Trophoblast cell (in vitro differentiated cells and primary cell): ENCODE measurements at regions not wholly inside any gene's neighbourhood (a gene's known extent, or its start where the extent isn't known, plus 50 kb on each side); places are given as distances from the start of the nearest gene placed in this dataset.

Source experiments
- DNase-seq, 2 donors: peaks; one replicate each; pipeline ENCODE4 v3.0.0-alpha.2; 2016
- H2AFZ ChIP-seq: 2 replicates; pipeline ENCODE4 v1.6.1; 2013; ENCODE audit warnings: low read length, moderate library complexity, mild to moderate bottlenecking; ENCODE audit not compliant: insufficient read depth, poor library complexity
- H2AK5ac ChIP-seq: 2 replicates; pipeline ENCODE4 v1.6.1; 2013; ENCODE audit warnings: mild to moderate bottlenecking, low read length
- H2BK120ac ChIP-seq: 2 replicates; pipeline ENCODE4 v1.6.1; 2013; ENCODE audit warnings: low read length, mild to moderate bottlenecking, moderate library complexity; ENCODE audit not compliant: insufficient read depth, poor library complexity
- H2BK12ac ChIP-seq: 2 replicates; pipeline ENCODE4 v1.6.1; 2013; ENCODE audit warnings: mild to moderate bottlenecking, low read length, moderate library complexity
- H2BK5ac ChIP-seq: 2 replicates; pipeline ENCODE4 v1.6.1; 2013; ENCODE audit warnings: low read length, low read depth, moderate library complexity, mild to moderate bottlenecking; ENCODE audit not compliant: poor library complexity
- H3K14ac ChIP-seq: 2 replicates; pipeline ENCODE4 v1.6.1; 2013; ENCODE audit warnings: mild to moderate bottlenecking, low read length
- H3K18ac ChIP-seq: 2 replicates; pipeline ENCODE4 v1.6.1; 2013; ENCODE audit warnings: mild to moderate bottlenecking, low read length
- H3K23ac ChIP-seq: 2 replicates; pipeline ENCODE4 v1.6.1; 2013; ENCODE audit warnings: low read length
- H3K27ac ChIP-seq: 2 replicates; pipeline ENCODE4 v1.5.1; 2013; ENCODE audit warnings: low read depth, mild to moderate bottlenecking, inconsistent platforms, low read length, moderate library complexity
- H3K27me3 ChIP-seq: 2 replicates; pipeline ENCODE4 v1.6.1; 2013; ENCODE audit warnings: inconsistent platforms, mild to moderate bottlenecking, low read length, moderate library complexity; ENCODE audit not compliant: insufficient read depth
- H3K36me3 ChIP-seq, 2 experiments: 1 replicate in 1 of 2; 2 replicates in 1 of 2; pipeline ENCODE4 v1.6.1; 2013; ENCODE audit warnings: low read length in 2 of 2, mild to moderate bottlenecking in 2 of 2, moderate library complexity in 1 of 2; ENCODE audit not compliant: insufficient read depth in 2 of 2, control insufficient read depth in 1 of 2
- H3K4ac ChIP-seq: 2 replicates; pipeline ENCODE4 v1.6.1; 2013; ENCODE audit warnings: low read depth, mild to moderate bottlenecking, low read length, moderate library complexity
- H3K4me1 ChIP-seq, 2 experiments: 1 replicate in 1 of 2; 2 replicates in 1 of 2; pipeline ENCODE4 v1.6.1; 2013; ENCODE audit warnings: low read length in 2 of 2, mild to moderate bottlenecking in 2 of 2, moderate library complexity in 1 of 2; ENCODE audit not compliant: insufficient read depth in 2 of 2, control insufficient read depth in 1 of 2
- H3K4me2 ChIP-seq: 2 replicates; pipeline ENCODE4 v1.6.1; 2013; ENCODE audit warnings: inconsistent platforms, mild to moderate bottlenecking, low read length, moderate library complexity
- H3K4me3 ChIP-seq: 2 replicates; pipeline ENCODE4 v1.5.1; 2013; ENCODE audit warnings: mild to moderate bottlenecking, low read depth, low read length, inconsistent platforms
- H3K79me1 ChIP-seq: one replicate; pipeline ENCODE4 v1.6.1; 2013; ENCODE audit warnings: low read length
- H3K79me2 ChIP-seq: 2 replicates; pipeline ENCODE4 v1.6.1; 2013; ENCODE audit warnings: low read length, mild to moderate bottlenecking; ENCODE audit not compliant: control insufficient read depth, insufficient read depth, poor library complexity
- H3K9ac ChIP-seq: 2 replicates; pipeline ENCODE4 v1.6.1; 2013; ENCODE audit warnings: mild to moderate bottlenecking, low read length
- H3K9me3 ChIP-seq: 2 replicates; pipeline ENCODE4 v1.6.1; 2013; ENCODE audit warnings: low read depth, mild to moderate bottlenecking, control low read depth, inconsistent platforms, low read length; ENCODE audit not compliant: insufficient read depth
- H4K12ac ChIP-seq: 2 replicates; pipeline ENCODE4 v1.6.1; 2013; ENCODE audit warnings: low read depth, mild to moderate bottlenecking, low read length, moderate library complexity
- H4K8ac ChIP-seq: 2 replicates; pipeline ENCODE4 v1.6.1; 2013; ENCODE audit warnings: low read depth, mild to moderate bottlenecking, low read length, moderate library complexity
- H4K91ac ChIP-seq: one replicate; pipeline ENCODE4 v1.6.1; 2013; ENCODE audit warnings: low read depth, mild to moderate bottlenecking, low read length, moderate library complexity
- whole genome bisulfite sequencing: extraction: QIAGEN DNeasy Blood & Tissue Kit; methylation state at CpG from one replicate; pipeline ENCODE4 v1.1.7; 2013; ENCODE audit warnings: missing lambda C conversion rate; ENCODE audit not compliant: insufficient read length, insufficient coverage; ENCODE audit errors: extremely low coverage; 5-methylcytosine and 5-hydroxymethylcytosine counted together

- no peak overlapping the region for H2BK5ac ChIP-seq
- WGBS, result no CpG with 5 or more reads among the region's 3 CpGs
These were observed 342.0 kb upstream of the ACVR2A start for GRCh38 chr2:147502711-147503290.

GRCh38 chr2:147501968-147502367 is 342.9 kb upstream of the ACVR2A start:
- Histone ChIP-seq H3K9ac (no peak overlapping the region), H3K4ac (no peak overlapping the region), H3K9me3 (no peaks in the 10 kb centered on the region), H2BK12ac (no peak overlapping the region), H3K23ac (no peak overlapping the region), H3K4me1 (peaks cover 0 to 2% of the 10 kb centered on the region in 2 experiments), H2AFZ (no peak overlapping the region), H3K27me3 (no peaks in the 10 kb centered on the region), H2BK5ac (no peak overlapping the region), H2AK5ac (no peak overlapping the region), H3K4me3 (no peak overlapping the region), H3K79me2 (no peaks in the 10 kb centered on the region), H4K8ac (no peak overlapping the region), H3K27ac (no peak overlapping the region), H4K12ac (no peak overlapping the region), H3K79me1 (no peaks in the 10 kb centered on the region), H3K36me3 (no peaks in the 10 kb centered on the region), H3K18ac (no peak overlapping the region), H2BK120ac (no peak overlapping the region), H4K91ac (no peak overlapping the region), H3K4me2 (no peak overlapping the region), H3K14ac (no peak overlapping the region)
- DNase-seq, result no peak
- WGBS, result no CpG with 5 or more reads among the region's 4 CpGs

More at GRCh38 chr2:147502711-147503290, 342.0 kb upstream of the ACVR2A start:
- Histone ChIP-seq H4K91ac (no peak overlapping the region), H3K23ac (no peak overlapping the region), H2AK5ac (no peak overlapping the region), H3K9me3 (no peaks in the 10 kb centered on the region), H2AFZ (no peak overlapping the region), H3K4ac (no peak overlapping the region), H3K4me2 (no peak overlapping the region), H4K8ac (no peak overlapping the region), H3K36me3 (no peaks in the 10 kb centered on the region), H3K4me1 (peaks cover 0 to 2% of the 10 kb centered on the region in 2 experiments), H4K12ac (no peak overlapping the region), H3K79me1 (no peaks in the 10 kb centered on the region), H3K14ac (no peak overlapping the region), H3K27me3 (no peaks in the 10 kb centered on the region), H2BK120ac (no peak overlapping the region), H3K4me3 (no peak overlapping the region), H3K18ac (no peak overlapping the region), H2BK12ac (no peak overlapping the region), H3K27ac (no peak overlapping the region), H3K79me2 (no peaks in the 10 kb centered on the region), H3K9ac (no peak overlapping the region)
- DNase-seq, result no peak

- no peaks in the 10 kb centered on the region for H3K27me3 ChIP-seq
- H3K14ac ChIP-seq, result no peak overlapping the region
- no peaks in the 10 kb centered on the region for H3K79me1 ChIP-seq
- no peak overlapping the region for H2BK5ac ChIP-seq
- no peak overlapping the region for H3K9ac ChIP-seq
- no peak overlapping the region for H3K4me3 ChIP-seq
- no peak overlapping the region for H3K18ac ChIP-seq
- no peak overlapping the region for H2BK12ac ChIP-seq
- H3K36me3 ChIP-seq, result no peaks in the 10 kb centered on the region
- WGBS, result no CpG with 5 or more reads among the region's 1 CpG
- no peaks in the 10 kb centered on the region for H3K9me3 ChIP-seq
- H3K4me1 ChIP-seq, result peaks cover 0 to 2% of the 10 kb centered on the region in 2 experiments
- no peaks in the 10 kb centered on the region for H3K79me2 ChIP-seq
- H2AFZ ChIP-seq, result no peak overlapping the region
- H2AK5ac ChIP-seq, result no peak overlapping the region
- H3K27ac ChIP-seq, result no peak overlapping the region
- H4K8ac ChIP-seq, result no peak overlapping the region
- no peak overlapping the region for H3K23ac ChIP-seq
- H4K12ac ChIP-seq, result no peak overlapping the region
- DNase-seq, result no peak
- no peak overlapping the region for H4K91ac ChIP-seq
- H2BK120ac ChIP-seq, result no peak overlapping the region
- no peak overlapping the region for H3K4ac ChIP-seq
- H3K4me2 ChIP-seq, result no peak overlapping the region
These were observed 343.9 kb upstream of the ACVR2A start for GRCh38 chr2:147500819-147501395.

GRCh38 chr2:147500229-147500628 is 344.6 kb upstream of the ACVR2A start:
- no peaks in the 10 kb centered on the region for H3K79me1 ChIP-seq
- no peak overlapping the region for H2AFZ ChIP-seq
- H3K14ac ChIP-seq, result no peak overlapping the region
- peaks cover 0 to 1% of the 10 kb centered on the region in 2 experiments for H3K4me1 ChIP-seq
- no peak overlapping the region for H3K23ac ChIP-seq
- H3K4ac ChIP-seq, result no peak overlapping the region
- no peak overlapping the region for H4K8ac ChIP-seq
- H3K79me2 ChIP-seq, result no peaks in the 10 kb centered on the region
- no peaks in the 10 kb centered on the region for H3K9me3 ChIP-seq
- no peak overlapping the region for H2BK12ac ChIP-seq
- H3K36me3 ChIP-seq, result no peaks in the 10 kb centered on the region
- H2BK120ac ChIP-seq, result no peak overlapping the region
- no peak overlapping the region for H2BK5ac ChIP-seq
- DNase-seq, result no peak
- no peak overlapping the region for H3K4me3 ChIP-seq
- H2AK5ac ChIP-seq, result no peak overlapping the region
- H4K12ac ChIP-seq, result no peak overlapping the region
- no peaks in the 10 kb centered on the region for H3K27me3 ChIP-seq
- no peak overlapping the region for H3K18ac ChIP-seq
- no peak overlapping the region for H4K91ac ChIP-seq
- H3K9ac ChIP-seq, result no peak overlapping the region
- H3K27ac ChIP-seq, result no peak overlapping the region
- WGBS, result no CpG with 5 or more reads among the region's 3 CpGs
- no peak overlapping the region for H3K4me2 ChIP-seq
